Activated T-helper 2 cell treated with anti-CD3 and anti-CD28 coated beads, Interferon-gamma antibody, Interleukin-2, Interleukin-4, amounts not matched to agents 10 μg/mL and 5 μg/mL and 100 μg/mL, durations not matched to agents 14 hours and 24 hours and 36 hours (primary cell): ENCODE measurements at regions not wholly inside any gene's neighbourhood (a gene's known extent, or its start where the extent isn't known, plus 50 kb on each side); places are given as distances from the start of the nearest gene placed in this dataset.

Source experiments
- DNase-seq: peaks from one replicate; pipeline ENCODE4 v3.0.0; 2021; ENCODE audit warnings: low spot score
- H3K27ac Mint-ChIP-seq: one replicate; pipeline ENCODE4 v1.8.0; 2021; ENCODE audit warnings: mixed read lengths
- H3K27me3 Mint-ChIP-seq: one replicate; pipeline ENCODE4 v1.8.0; 2021; ENCODE audit warnings: low read depth, mixed read lengths
- H3K36me3 Mint-ChIP-seq: one replicate; pipeline ENCODE4 v1.8.0; 2021; ENCODE audit warnings: low read depth, mixed read lengths
- H3K4me1 Mint-ChIP-seq: one replicate; pipeline ENCODE4 v1.8.0; 2021; ENCODE audit warnings: low read depth, mixed read lengths
- H3K4me3 Mint-ChIP-seq: one replicate; pipeline ENCODE4 v1.8.0; 2021; ENCODE audit warnings: low read depth, mild to moderate bottlenecking, moderate library complexity, mixed read lengths
- H3K9me3 Mint-ChIP-seq: one replicate; pipeline ENCODE4 v1.8.0; 2021; ENCODE audit warnings: mixed read lengths
- intact Hi-C: fragments of 100-400 bp; cut with micrococcal nuclease; formaldehyde crosslinking; loops from one replicate; pipeline ENCODE4 v1.15.1; 2023

DNA sequence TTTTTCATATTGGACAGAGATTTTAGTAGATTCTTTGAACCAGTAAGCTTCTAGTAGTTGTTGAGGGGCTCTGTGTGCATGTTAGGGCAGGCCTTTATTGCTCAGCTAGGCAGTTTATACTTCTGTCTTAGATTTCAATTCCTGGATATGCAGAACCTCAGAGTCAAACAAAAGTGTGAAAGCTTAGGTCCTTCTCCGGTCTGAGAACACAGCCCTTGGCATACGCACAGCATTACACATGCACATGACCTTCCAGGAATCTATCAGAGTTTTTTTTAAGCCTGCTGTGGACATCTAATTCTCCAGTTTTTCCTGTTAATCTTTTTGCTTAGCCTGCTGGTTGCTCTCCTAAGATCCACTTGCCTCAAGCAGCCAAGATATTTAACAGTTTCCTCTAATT, 77.9 kb upstream of the KL start:
- H3K27ac Mint-ChIP-seq: no peak overlapping the region
- H3K27me3 Mint-ChIP-seq: peaks cover 6% of the 10 kb centered on the region
- peaks cover 15% of the 10 kb centered on the region for H3K4me1 Mint-ChIP-seq
- intact Hi-C loops: no loop called here
- H3K36me3 Mint-ChIP-seq: no peaks in the 10 kb centered on the region
- no peak overlapping the region for H3K4me3 Mint-ChIP-seq
- no peak for DNase-seq
- no peaks in the 10 kb centered on the region for H3K9me3 Mint-ChIP-seq

DNA sequence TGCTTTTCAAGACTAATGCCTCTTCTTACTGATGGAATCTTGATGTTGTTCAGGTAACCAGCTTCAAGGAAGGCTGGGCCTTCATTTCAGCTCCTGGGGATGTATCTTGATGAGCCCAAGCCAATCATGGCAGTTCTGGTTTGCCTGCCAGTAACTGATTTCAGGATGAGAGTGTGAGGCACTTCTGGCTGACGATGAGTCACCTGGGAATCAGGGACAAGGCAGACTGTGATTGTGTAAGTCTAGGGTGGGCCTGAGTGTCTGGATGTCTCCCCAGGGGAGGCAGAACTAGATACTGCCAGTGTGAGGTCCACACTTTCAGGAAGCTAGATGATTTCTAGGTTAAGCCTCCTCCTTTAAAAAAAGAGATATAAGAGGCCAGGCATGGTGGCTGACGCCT, 77.3 kb upstream of the KL start:
- Mint-ChIP-seq H3K27ac (no peak overlapping the region), H3K4me3 (no peak overlapping the region), H3K27me3 (peaks cover 2% of the 10 kb centered on the region), H3K36me3 (no peaks in the 10 kb centered on the region), H3K9me3 (no peaks in the 10 kb centered on the region), H3K4me1 (peaks cover 15% of the 10 kb centered on the region)
- intact Hi-C loops: no loop called here
- no peak for DNase-seq

DNA sequence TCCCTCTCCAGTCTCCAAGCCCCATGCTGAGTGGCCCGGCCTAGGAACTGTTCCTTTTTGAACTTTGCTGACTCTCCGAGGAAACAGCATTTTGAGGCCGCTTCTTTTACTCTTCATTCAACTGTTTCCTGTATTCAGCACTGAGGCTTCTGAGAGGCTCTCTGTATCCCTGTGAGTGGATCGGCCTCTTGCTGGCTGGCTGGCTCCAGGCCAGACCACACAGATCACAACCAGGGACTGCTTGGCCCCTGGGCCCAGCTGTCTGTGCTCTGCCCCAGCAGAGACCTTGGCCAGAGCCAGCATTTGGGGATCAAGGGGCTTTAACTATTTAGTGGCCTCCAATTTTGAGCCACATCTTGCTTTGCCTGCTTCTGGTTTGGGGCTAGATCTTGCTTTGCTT, 75.6 kb upstream of the KL start:
- no peaks in the 10 kb centered on the region for H3K27me3 Mint-ChIP-seq
- DNase-seq: no peak
- peaks cover 16% of the 10 kb centered on the region for H3K4me1 Mint-ChIP-seq
- no peak overlapping the region for H3K4me3 Mint-ChIP-seq
- intact Hi-C loops: no loop called here
- no peak overlapping the region for H3K27ac Mint-ChIP-seq
- no peaks in the 10 kb centered on the region for H3K36me3 Mint-ChIP-seq
- H3K9me3 Mint-ChIP-seq: peaks cover 5% of the 10 kb centered on the region

- H3K4me3 Mint-ChIP-seq: no peak overlapping the region
- H3K4me1 Mint-ChIP-seq: peaks cover 21% of the 10 kb centered on the region
- H3K36me3 Mint-ChIP-seq: no peaks in the 10 kb centered on the region
- peaks cover 7% of the 10 kb centered on the region for H3K9me3 Mint-ChIP-seq
- H3K27me3 Mint-ChIP-seq: no peaks in the 10 kb centered on the region
- DNase-seq: no peak
- H3K27ac Mint-ChIP-seq: no peak overlapping the region
- intact Hi-C loops: no loop called here
Observed at GRCh38 chr13:32941368-32941767, 74.9 kb upstream of the KL start.

- H3K4me3 Mint-ChIP-seq: no peak overlapping the region
- peaks cover 8% of the 10 kb centered on the region for H3K4me1 Mint-ChIP-seq
- DNase-seq: no peak
- H3K9me3 Mint-ChIP-seq: peaks cover 7% of the 10 kb centered on the region
- intact Hi-C loops: no loop called here
- H3K27ac Mint-ChIP-seq: no peak overlapping the region
- H3K27me3 Mint-ChIP-seq: peaks cover 3% of the 10 kb centered on the region
- no peaks in the 10 kb centered on the region for H3K36me3 Mint-ChIP-seq
Observed at GRCh38 chr13:32946558-32946957, 69.7 kb upstream of the KL start.

DNA sequence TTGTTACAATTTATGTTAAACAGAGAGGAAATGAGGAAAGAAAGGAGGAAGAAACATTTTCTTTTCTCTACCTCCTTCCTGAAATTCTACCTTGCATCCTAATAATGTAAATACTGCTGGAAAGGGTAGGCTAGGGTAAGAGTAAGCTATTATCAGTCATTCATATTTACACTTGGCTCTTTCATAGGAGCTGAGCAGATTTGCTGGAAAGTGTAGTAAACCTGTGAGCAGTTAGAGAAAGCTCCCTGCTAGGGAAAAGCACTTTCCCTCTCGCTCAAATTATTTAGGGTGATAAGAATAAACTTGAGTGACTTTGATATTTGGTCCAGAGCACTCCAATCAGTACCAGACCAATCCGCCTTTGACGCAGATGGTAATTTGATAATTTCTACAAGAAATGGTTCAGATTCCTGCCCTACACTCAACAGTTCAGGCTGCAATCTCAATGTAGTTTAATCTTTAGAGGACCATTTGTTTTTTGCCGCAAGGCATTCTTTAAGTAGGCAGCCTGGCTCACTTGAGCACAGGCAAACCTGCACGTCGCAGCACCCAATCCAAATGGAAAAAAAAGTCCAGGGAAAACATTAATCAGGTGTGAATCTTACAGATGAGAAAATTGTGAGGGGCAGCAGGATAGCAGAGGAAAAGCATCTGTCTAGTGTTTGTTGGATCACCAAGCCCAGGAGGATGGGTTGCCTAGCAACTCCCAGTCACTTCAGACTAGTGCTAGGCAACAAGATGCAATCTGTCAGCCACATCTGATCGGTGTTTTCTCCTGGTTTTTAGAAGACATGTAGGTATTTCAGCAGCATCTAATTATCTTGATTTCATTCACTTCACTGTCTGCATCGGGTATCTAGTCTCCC, 68.6 kb upstream of the KL start:
- Mint-ChIP-seq H3K4me1 (peaks cover 6% of the 10 kb centered on the region), H3K36me3 (no peaks in the 10 kb centered on the region), H3K27ac (no peak overlapping the region), H3K27me3 (peaks cover 3% of the 10 kb centered on the region), H3K4me3 (no peak overlapping the region), H3K9me3 (peaks cover 7% of the 10 kb centered on the region)
- no peak for DNase-seq
- intact Hi-C loops: no loop called here

DNA sequence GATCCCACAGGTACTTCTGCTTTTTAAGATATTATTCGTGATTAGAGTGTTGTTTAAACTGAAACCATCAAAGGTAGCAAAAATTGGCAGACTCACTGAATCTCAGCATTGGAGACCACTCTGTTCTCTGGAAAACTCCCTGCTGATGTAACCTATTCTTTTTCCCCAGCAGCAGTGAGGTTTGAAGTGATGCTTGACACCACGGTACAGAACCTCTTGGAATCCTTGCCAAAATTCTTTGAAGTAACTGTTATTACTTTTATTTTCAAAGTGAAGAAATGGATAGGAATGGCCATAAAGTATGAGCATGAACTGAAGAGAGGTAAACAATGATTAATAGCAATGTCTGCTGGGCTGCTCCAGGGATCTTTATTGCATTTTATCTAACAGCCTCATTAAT, 66.4 kb upstream of the KL start:
- Mint-ChIP-seq H3K27me3 (peaks cover 3% of the 10 kb centered on the region), H3K27ac (no peak overlapping the region), H3K4me3 (no peak overlapping the region), H3K4me1 (peaks cover 6% of the 10 kb centered on the region), H3K36me3 (no peaks in the 10 kb centered on the region), H3K9me3 (peaks cover 7% of the 10 kb centered on the region)
- intact Hi-C loops: no loop called here
- no peak for DNase-seq

DNA sequence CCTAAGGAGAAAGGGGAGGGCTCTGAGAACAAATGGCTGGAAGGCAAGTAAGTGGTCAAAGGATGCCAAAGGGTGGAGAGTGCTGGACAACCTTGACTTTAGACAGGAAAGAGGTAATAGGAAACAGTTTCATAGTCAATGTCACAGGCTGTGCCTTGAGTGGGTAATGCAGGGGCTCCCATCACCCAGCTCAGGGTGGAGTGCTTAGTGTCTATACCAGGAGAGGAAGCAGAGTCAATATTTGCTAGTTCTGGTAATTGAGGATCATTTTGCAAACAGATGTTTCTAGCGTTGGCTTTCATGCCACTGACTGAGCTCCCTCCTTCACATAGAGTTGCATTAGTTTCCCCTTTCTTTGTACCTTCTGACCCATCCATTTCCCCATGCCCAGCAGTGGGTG, 64.6 kb upstream of the KL start:
- intact Hi-C loops: no loop called here
- DNase-seq: no peak
- H3K4me1 Mint-ChIP-seq: no peaks in the 10 kb centered on the region
- no peaks in the 10 kb centered on the region for H3K36me3 Mint-ChIP-seq
- H3K27me3 Mint-ChIP-seq: peaks cover 3% of the 10 kb centered on the region
- no peak overlapping the region for H3K27ac Mint-ChIP-seq
- H3K4me3 Mint-ChIP-seq: no peak overlapping the region
- no peaks in the 10 kb centered on the region for H3K9me3 Mint-ChIP-seq

GRCh38 chr13:32955881-32956594, 60.2 kb upstream of the KL start:
- intact Hi-C loops: no loop called here
- H3K27me3 Mint-ChIP-seq: peaks cover 10% of the 10 kb centered on the region
- H3K36me3 Mint-ChIP-seq: no peaks in the 10 kb centered on the region
- no peak overlapping the region for H3K4me3 Mint-ChIP-seq
- no peaks in the 10 kb centered on the region for H3K9me3 Mint-ChIP-seq
- no peak for DNase-seq
- H3K4me1 Mint-ChIP-seq: no peaks in the 10 kb centered on the region
- H3K27ac Mint-ChIP-seq: no peak overlapping the region

GRCh38 chr13:32956595-32956933, 59.7 kb upstream of the KL start:
- no peak overlapping the region for H3K4me3 Mint-ChIP-seq
- intact Hi-C loops: no loop called here
- no peak for DNase-seq
- no peaks in the 10 kb centered on the region for H3K9me3 Mint-ChIP-seq
- H3K4me1 Mint-ChIP-seq: no peaks in the 10 kb centered on the region
- peaks cover 10% of the 10 kb centered on the region for H3K27me3 Mint-ChIP-seq
- H3K27ac Mint-ChIP-seq: no peak overlapping the region
- no peaks in the 10 kb centered on the region for H3K36me3 Mint-ChIP-seq

DNA sequence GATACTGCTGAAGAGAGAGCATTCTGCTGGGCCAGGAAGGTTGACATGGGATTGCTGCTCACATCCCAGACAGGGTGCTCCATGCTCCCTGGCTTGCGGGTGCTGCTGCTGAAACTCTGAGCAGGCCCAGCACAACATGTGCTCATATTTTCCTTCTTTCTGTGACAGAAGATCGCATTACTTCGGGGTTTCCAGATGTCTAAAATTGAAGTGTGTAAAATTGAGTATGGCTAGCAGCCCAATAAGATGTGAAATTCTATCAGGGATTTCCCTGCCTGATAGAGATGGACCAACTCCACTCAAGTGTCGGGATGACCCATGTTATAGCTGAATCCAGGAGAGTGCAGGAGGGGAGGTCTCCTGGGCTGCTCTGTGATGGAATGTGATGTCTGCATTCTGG, 55.6 kb upstream of the KL start:
- Mint-ChIP-seq H3K27ac (no peak overlapping the region), H3K36me3 (no peaks in the 10 kb centered on the region), H3K4me3 (no peak overlapping the region), H3K4me1 (no peaks in the 10 kb centered on the region), H3K9me3 (no peaks in the 10 kb centered on the region), H3K27me3 (peaks cover 14% of the 10 kb centered on the region)
- DNase-seq: no peak
- intact Hi-C loops: no loop called here

DNA sequence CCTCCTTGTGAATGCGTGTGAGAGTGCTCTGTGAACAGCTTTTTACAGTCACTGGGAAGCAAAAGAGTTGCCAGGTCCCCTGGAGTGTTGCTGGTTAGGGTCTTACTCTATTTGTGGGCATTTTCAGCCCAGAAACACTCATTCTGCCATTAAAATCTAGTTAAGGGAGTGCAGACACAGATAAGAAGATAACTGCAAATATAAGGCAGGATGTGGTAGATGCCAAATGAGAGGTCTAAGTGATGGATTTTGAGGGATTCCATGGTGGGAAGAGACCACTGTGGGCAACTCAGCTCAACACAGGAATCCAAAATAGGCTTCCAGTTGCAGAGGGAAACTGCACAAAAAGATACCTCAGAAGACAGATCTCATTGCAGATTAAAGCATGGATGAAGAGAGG, 54.5 kb upstream of the KL start:
- intact Hi-C loops: no loop called here
- Mint-ChIP-seq H3K9me3 (no peaks in the 10 kb centered on the region), H3K36me3 (no peaks in the 10 kb centered on the region), H3K4me3 (no peak overlapping the region), H3K27ac (no peak overlapping the region), H3K4me1 (no peaks in the 10 kb centered on the region), H3K27me3 (peaks cover 16% of the 10 kb centered on the region)
- no peak for DNase-seq

DNA sequence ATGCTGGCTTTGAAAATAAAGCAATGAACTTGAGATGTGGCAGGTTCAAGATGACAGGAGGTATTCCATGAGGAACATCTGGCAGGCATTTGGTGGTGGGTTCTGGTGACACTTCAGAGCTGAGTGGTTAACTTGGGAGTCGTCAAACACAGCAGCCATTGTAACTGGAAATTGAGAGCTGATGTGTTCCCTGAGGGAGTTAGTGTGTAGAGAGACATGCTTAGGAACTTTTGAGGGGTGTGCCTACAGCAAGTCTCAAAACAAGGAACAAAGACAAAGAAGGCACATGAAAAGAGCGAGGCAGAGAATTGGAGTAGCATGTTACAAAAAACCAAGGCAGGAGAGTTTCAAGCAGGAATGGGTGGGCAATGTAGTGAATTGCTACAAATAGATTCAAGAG, 53.9 kb upstream of the KL start:
- peaks cover 13% of the 10 kb centered on the region for H3K27me3 Mint-ChIP-seq
- H3K9me3 Mint-ChIP-seq: no peaks in the 10 kb centered on the region
- no peaks in the 10 kb centered on the region for H3K36me3 Mint-ChIP-seq
- H3K4me3 Mint-ChIP-seq: no peak overlapping the region
- H3K4me1 Mint-ChIP-seq: no peaks in the 10 kb centered on the region
- intact Hi-C loops: no loop called here
- DNase-seq: no peak
- no peak overlapping the region for H3K27ac Mint-ChIP-seq
